ENCODE measurements at regions not wholly inside any gene's neighbourhood (a gene's known extent, or its start where the extent isn't known, plus 50 kb on each side); places are given as distances from the start of the nearest gene placed in this dataset.
A peak's percentile ranks its signal among the peaks of the same experiment; 100 is the strongest.

GRCh38 chr4:178448372-178449035 is 1006.3 kb upstream of the AGA start:
- no peak for DNase-seq

GRCh38 chr4:178450614-178451013 is 1008.4 kb upstream of the AGA start:
- DNase-seq: no peak

- no peak for DNase-seq
Measured at GRCh38 chr4:178453057-178453456, 1010.8 kb upstream of the AGA start.

GRCh38 chr4:178457286-178457685 is 1015.0 kb upstream of the AGA start:
- no peak for DNase-seq

- DNase-seq: no peak
Measured at GRCh38 chr4:178462710-178463109, 1020.5 kb upstream of the AGA start.

GRCh38 chr4:178463747-178464146 is 1021.5 kb upstream of the AGA start:
- no peak for DNase-seq

- no peak for DNase-seq
Measured at GRCh38 chr4:178470996-178471784, 1029.0 kb upstream of the AGA start.

- no peak for DNase-seq
Measured at GRCh38 chr4:178471994-178472393, 1029.8 kb upstream of the AGA start.

- DNase-seq: no peak
Measured at GRCh38 chr4:178480105-178480504, 1037.9 kb upstream of the AGA start.

- no peak for DNase-seq
Measured at GRCh38 chr4:178480881-178481280, 1038.6 kb upstream of the AGA start.

GRCh38 chr4:178481564-178481963 is 1039.3 kb upstream of the AGA start:
- no peak for DNase-seq

GRCh38 chr4:178523038-178523437 is 1080.8 kb upstream of the AGA start:
- no peak for DNase-seq

- no peak for DNase-seq
Measured at GRCh38 chr4:178535939-178536579, 1093.8 kb upstream of the AGA start.

- DNase-seq: no peak
Measured at GRCh38 chr4:178553201-178553600, 1111.0 kb upstream of the AGA start.

- DNase-seq: no peak
Measured at GRCh38 chr4:178554352-178554751, 1112.1 kb upstream of the AGA start.

GRCh38 chr4:178556796-178557195 is 1114.6 kb upstream of the AGA start:
- no peak for DNase-seq

GRCh38 chr4:178577933-178578332 is 1135.7 kb upstream of the AGA start:
- peak in 1 of 2 experiments; percentile 1 for DNase-seq

- no peak for DNase-seq
Measured at GRCh38 chr4:178595500-178596138, 1153.4 kb upstream of the AGA start.

GRCh38 chr4:178598672-178599071 is 1156.4 kb upstream of the AGA start:
- no peak for DNase-seq

GRCh38 chr4:178599521-178599920 is 1157.3 kb upstream of the AGA start:
- DNase-seq: no peak

- no peak for DNase-seq
Measured at GRCh38 chr4:178602833-178603232, 1160.6 kb upstream of the AGA start.

GRCh38 chr4:178611062-178611461 is 1168.8 kb upstream of the AGA start:
- no peak for DNase-seq

GRCh38 chr4:178612733-178613132 is 1170.5 kb upstream of the AGA start:
- no peak for DNase-seq

- no peak for DNase-seq
Measured at GRCh38 chr4:178632415-178632814, 1190.2 kb upstream of the AGA start.
